Keratinocyte (primary cell): ENCODE measurements at regions not wholly inside any gene's neighbourhood (a gene's known extent, or its start where the extent isn't known, plus 50 kb on each side); places are given as distances from the start of the nearest gene placed in this dataset.

Experiments used
- DNase-seq: peaks from one replicate; pipeline ENCODE4 v3.0.0-alpha.2; 2011; ENCODE audit warnings: low read depth, missing footprints, low spot score
- FAIRE-seq: peaks from 2 replicates; lab custom pipeline; 2011; peaks lifted over from hg19 to GRCh38; lab: Jason Lieb, UNC
- H2AFZ ChIP-seq: 2 replicates; pipeline ENCODE4 v1.6.0; 2012; ENCODE audit warnings: low read length, control low read depth, inconsistent platforms; ENCODE audit not compliant: control insufficient read depth
- H3K27ac ChIP-seq: 2 replicates; pipeline ENCODE4 v1.5.1; 2011; ENCODE audit warnings: low read length; ENCODE audit not compliant: control insufficient read depth, insufficient read depth
- H3K27me3 ChIP-seq: 3 replicates; pipeline ENCODE4 v1.6.0; 2011; ENCODE audit warnings: low read length; ENCODE audit not compliant: control insufficient read depth, insufficient read depth; ENCODE audit errors: extremely low read depth
- H3K36me3 ChIP-seq, 2 experiments: 2 replicates in 1 of 2; 3 replicates in 1 of 2; pipeline ENCODE4 v1.5.1; 2011; ENCODE audit warnings: low read length in 2 of 2, mild to moderate bottlenecking in 1 of 2; ENCODE audit not compliant: control insufficient read depth in 2 of 2, insufficient read depth in 2 of 2; ENCODE audit errors: extremely low read depth in 1 of 2
- H3K4me1 ChIP-seq: 3 replicates; pipeline ENCODE4 v1.5.1; 2011; ENCODE audit warnings: low read length; ENCODE audit not compliant: control insufficient read depth, insufficient read depth; ENCODE audit errors: extremely low read depth
- H3K4me2 ChIP-seq: 3 replicates; pipeline ENCODE4 v1.6.0; 2011; ENCODE audit warnings: low read depth, low read length; ENCODE audit not compliant: control insufficient read depth, insufficient read depth; ENCODE audit errors: extremely low read depth
- H3K4me3 ChIP-seq, 3 experiments: fragments of 200-600 bp in 1 of 3; sonication (generic) in 1 of 3; 2 replicates in 2 of 3; 3 replicates in 1 of 3; pipeline ENCODE4 v1.5.1; 2011 to 2016; ENCODE audit warnings: low read length in 3 of 3, mild to moderate bottlenecking in 3 of 3, control low read depth in 2 of 3, inconsistent platforms in 1 of 3, low read depth in 1 of 3, mixed read lengths in 1 of 3, mixed run types in 1 of 3, moderate library complexity in 1 of 3; ENCODE audit not compliant: control insufficient read depth in 2 of 3, insufficient read depth in 2 of 3; ENCODE audit errors: extremely low read depth in 1 of 3
- H3K79me2 ChIP-seq: 2 replicates; pipeline ENCODE4 v1.6.0; 2012; ENCODE audit warnings: low read length; ENCODE audit not compliant: control insufficient read depth, insufficient read depth
- H3K9ac ChIP-seq: 3 replicates; pipeline ENCODE4 v1.6.0; 2011; ENCODE audit warnings: low read length; ENCODE audit not compliant: control insufficient read depth, insufficient read depth; ENCODE audit errors: extremely low read depth
- H3K9me1 ChIP-seq: 3 replicates; pipeline ENCODE4 v1.6.0; 2011; ENCODE audit warnings: low read length; ENCODE audit not compliant: control insufficient read depth, insufficient read depth; ENCODE audit errors: extremely low read depth
- H3K9me3 ChIP-seq: 2 replicates; pipeline ENCODE4 v1.5.1; 2012; ENCODE audit warnings: low read depth, low read length; ENCODE audit not compliant: control insufficient read depth
- H4K20me1 ChIP-seq: 3 replicates; pipeline ENCODE4 v1.6.0; 2011; ENCODE audit warnings: low read length; ENCODE audit not compliant: control insufficient read depth, insufficient read depth; ENCODE audit errors: extremely low read depth
- CTCF ChIP-seq, 3 experiments: IDR thresholded peaks in 1 of 3; conservative IDR thresholded peaks in 1 of 3; optimal IDR thresholded peaks in 1 of 3; 2 replicates in 2 of 3; 3 replicates in 1 of 3; pipeline versions ENCODE3 to v1.5.1; 2011; ENCODE audit warnings: low read length in 3 of 3, mild to moderate bottlenecking in 3 of 3, moderate library complexity in 2 of 3, control low read depth in 1 of 3, inconsistent platforms in 1 of 3; ENCODE audit not compliant: insufficient read depth in 2 of 3; ENCODE audit errors: extremely low read depth in 1 of 3
- EZH2 ChIP-seq: IDR thresholded peaks from one replicate; pipeline ENCODE4 v1.6.1; 2012; ENCODE audit warnings: inconsistent platforms, mild to moderate bottlenecking, low read length, moderate library complexity
- dilution Hi-C: fragments of 300-500 bp; cut with MboI; formaldehyde crosslinking; loops from one replicate; pipeline ENCODE4 v1.7.0; 2020; ENCODE audit warnings: low sequenced_read_pairs; ENCODE audit not compliant: extremely low pct_ligation_motif_present

GRCh38 chr2:192809173-192809572, 614.4 kb upstream of the TMEFF2 start:
- no peak for DNase-seq
- H3K36me3 ChIP-seq = no peaks in the 10 kb centered on the region
- dilution Hi-C loops = no loop called here
- H3K9ac ChIP-seq = no peak overlapping the region
- no peaks in the 10 kb centered on the region for H3K9me1 ChIP-seq
- no peaks in the 10 kb centered on the region for H3K9me3 ChIP-seq
- H3K27ac ChIP-seq = no peak overlapping the region
- no peaks in the 10 kb centered on the region for H3K79me2 ChIP-seq
- H3K4me2 ChIP-seq = no peak overlapping the region
- H3K27me3 ChIP-seq = no peaks in the 10 kb centered on the region
- FAIRE-seq = no peak
- no peaks in the 10 kb centered on the region for H4K20me1 ChIP-seq
- TF ChIP-seq EZH2 = no peak
- no peak for TF ChIP-seq CTCF (optimal IDR thresholded peaks at IDR 0.05 in 1 of 3, IDR thresholded peaks at IDR 0.05 in 1 of 3, conservative IDR thresholded peaks at IDR 0.05 in 1 of 3; ENCODE audit: extremely low read depth in 1 of 3, insufficient read depth in 2 of 3, low read length in 3 of 3)
- H3K4me3 ChIP-seq = no peak overlapping the region
- H3K4me1 ChIP-seq = no peaks in the 10 kb centered on the region
- H2AFZ ChIP-seq = no peak overlapping the region

DNA sequence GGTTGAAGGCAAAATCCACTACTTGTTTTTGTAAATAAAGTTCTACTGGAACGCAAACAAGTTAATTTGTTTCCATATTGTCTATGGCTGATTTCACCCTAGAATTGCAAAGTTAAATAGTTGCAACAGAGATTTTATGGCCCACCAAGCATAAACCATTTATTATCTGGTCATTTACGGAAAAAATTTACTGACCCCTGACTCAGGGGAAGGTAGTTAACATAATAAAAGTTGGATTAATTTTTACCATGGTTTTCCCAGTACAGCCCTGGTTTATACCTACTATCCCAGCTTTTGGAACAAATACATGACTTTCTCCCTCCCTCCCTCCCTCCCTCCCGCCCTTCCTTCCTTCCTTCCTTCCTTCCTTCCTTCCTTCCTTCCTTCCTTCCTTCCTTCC, 588.9 kb upstream of the TMEFF2 start:
- Histone ChIP-seq H3K4me2 (no peak overlapping the region), H2AFZ (no peak overlapping the region), H3K9me1 (no peaks in the 10 kb centered on the region), H3K27ac (no peak overlapping the region), H3K27me3 (no peaks in the 10 kb centered on the region), H4K20me1 (no peaks in the 10 kb centered on the region), H3K79me2 (no peaks in the 10 kb centered on the region), H3K4me3 (no peak overlapping the region), H3K4me1 (no peaks in the 10 kb centered on the region), H3K9ac (no peak overlapping the region), H3K9me3 (no peaks in the 10 kb centered on the region), H3K36me3 (no peaks in the 10 kb centered on the region)
- dilution Hi-C loops = no loop called here
- FAIRE-seq (no peak), DNase-seq (no peak)
- TF ChIP-seq EZH2 (no peak), CTCF (optimal IDR thresholded peaks at IDR 0.05 in 1 of 3, IDR thresholded peaks at IDR 0.05 in 1 of 3, conservative IDR thresholded peaks at IDR 0.05 in 1 of 3; ENCODE audit: extremely low read depth in 1 of 3, insufficient read depth in 2 of 3, low read length in 3 of 3) (no peak)
